ENCODE measurements at regions not wholly inside any gene's neighbourhood (a gene's known extent, or its start where the extent isn't known, plus 50 kb on each side); places are given as distances from the start of the nearest gene placed in this dataset.

- DNase-seq (ENCODE audit: low read depth in 6 of 9, low spot score in 9 of 9) = no peak
- no peak overlapping the region for H3K27ac ChIP-seq (ENCODE audit: low read depth in 1 of 2, low read length in 1 of 2)
These were observed 281.4 kb upstream of the EDA2R start for GRCh38 chrX:66920296-66920695.

GRCh38 chrX:66919280-66919832 is 280.5 kb upstream of the EDA2R start:
- Histone ChIP-seq H3K27me3 (ENCODE audit: control insufficient read depth in 2 of 2, insufficient read depth in 1 of 2, low read length in 1 of 2) (no peaks in the 10 kb centered on the region), H3K4me1 (ENCODE audit: control insufficient read depth in 2 of 2, insufficient read depth in 2 of 2, low read length in 2 of 2) (no peaks in the 10 kb centered on the region), H3K9me3 (ENCODE audit: control insufficient read depth in 2 of 2, insufficient read depth in 1 of 2, low read length in 1 of 2) (no peaks in the 10 kb centered on the region), H3K27ac (ENCODE audit: low read depth in 1 of 2, low read length in 1 of 2) (no peak overlapping the region), H3K4me3 (ENCODE audit: low read length in 2 of 2) (no peak overlapping the region), H3K36me3 (ENCODE audit: control insufficient read depth in 2 of 2, insufficient read depth in 2 of 2, low read length in 1 of 2) (no peaks in the 10 kb centered on the region)
- no peak for DNase-seq (ENCODE audit: low read depth in 6 of 9, low spot score in 9 of 9)
- WGBS = 95% methylated on average over 4 of the region's 4 CpGs

More at GRCh38 chrX:66920296-66920695, 281.4 kb upstream of the EDA2R start:
- 87% methylated on average over 1 of the region's 1 CpG for WGBS
- Histone ChIP-seq H3K27me3 (ENCODE audit: control insufficient read depth in 2 of 2, insufficient read depth in 1 of 2, low read length in 1 of 2) (no peaks in the 10 kb centered on the region), H3K4me1 (ENCODE audit: control insufficient read depth in 2 of 2, insufficient read depth in 2 of 2, low read length in 2 of 2) (no peaks in the 10 kb centered on the region), H3K36me3 (ENCODE audit: control insufficient read depth in 2 of 2, insufficient read depth in 2 of 2, low read length in 1 of 2) (no peaks in the 10 kb centered on the region), H3K9me3 (ENCODE audit: control insufficient read depth in 2 of 2, insufficient read depth in 1 of 2, low read length in 1 of 2) (no peaks in the 10 kb centered on the region), H3K4me3 (ENCODE audit: low read length in 2 of 2) (no peak overlapping the region)

DNA sequence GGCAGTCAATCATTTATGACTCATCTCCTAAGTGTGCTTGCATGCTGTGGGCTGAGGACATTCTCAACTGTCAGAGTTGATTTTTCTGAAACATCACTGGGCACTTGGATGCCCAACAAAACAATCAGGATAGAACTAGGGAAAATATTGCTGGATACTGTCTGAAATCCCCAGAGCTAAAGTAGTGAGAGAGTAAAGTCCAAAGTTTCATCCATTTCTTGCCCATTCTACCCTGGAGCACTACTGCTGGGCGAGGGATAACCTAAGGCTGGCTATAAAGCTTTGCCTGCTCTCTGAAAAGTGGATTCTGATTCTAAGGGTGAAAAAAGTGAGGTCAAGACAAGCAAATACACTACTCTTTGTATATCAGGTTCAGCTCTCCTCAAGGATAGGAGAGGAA is 279.6 kb upstream of the EDA2R start:
- no peak overlapping the region for H3K27ac ChIP-seq (ENCODE audit: low read depth in 1 of 2, low read length in 1 of 2)
- H3K9me3 ChIP-seq (ENCODE audit: control insufficient read depth in 2 of 2, insufficient read depth in 1 of 2, low read length in 1 of 2) = no peaks in the 10 kb centered on the region
- no peaks in the 10 kb centered on the region for H3K27me3 ChIP-seq (ENCODE audit: control insufficient read depth in 2 of 2, insufficient read depth in 1 of 2, low read length in 1 of 2)
- WGBS = 86% methylated on average over 1 of the region's 1 CpG
- H3K4me1 ChIP-seq (ENCODE audit: control insufficient read depth in 2 of 2, insufficient read depth in 2 of 2, low read length in 2 of 2) = no peaks in the 10 kb centered on the region
- H3K36me3 ChIP-seq (ENCODE audit: control insufficient read depth in 2 of 2, insufficient read depth in 2 of 2, low read length in 1 of 2) = no peaks in the 10 kb centered on the region
- H3K4me3 ChIP-seq (ENCODE audit: low read length in 2 of 2) = no peak overlapping the region
- no peak for DNase-seq (ENCODE audit: low read depth in 6 of 9, low spot score in 9 of 9)

GRCh38 chrX:66915893-66916292 is 277.0 kb upstream of the EDA2R start:
- H3K4me1 ChIP-seq (ENCODE audit: control insufficient read depth in 2 of 2, insufficient read depth in 2 of 2, low read length in 2 of 2) = no peaks in the 10 kb centered on the region
- 79% methylated on average over 2 of the region's 2 CpGs for WGBS
- no peak overlapping the region for H3K27ac ChIP-seq (ENCODE audit: low read depth in 1 of 2, low read length in 1 of 2)
- no peaks in the 10 kb centered on the region for H3K9me3 ChIP-seq (ENCODE audit: control insufficient read depth in 2 of 2, insufficient read depth in 1 of 2, low read length in 1 of 2)
- DNase-seq (ENCODE audit: low read depth in 6 of 9, low spot score in 9 of 9) = no peak
- H3K36me3 ChIP-seq (ENCODE audit: control insufficient read depth in 2 of 2, insufficient read depth in 2 of 2, low read length in 1 of 2) = no peaks in the 10 kb centered on the region
- H3K27me3 ChIP-seq (ENCODE audit: control insufficient read depth in 2 of 2, insufficient read depth in 1 of 2, low read length in 1 of 2) = no peaks in the 10 kb centered on the region
- H3K4me3 ChIP-seq (ENCODE audit: low read length in 2 of 2) = no peak overlapping the region

GRCh38 chrX:66914080-66914479 is 275.2 kb upstream of the EDA2R start:
- 31% methylated on average over 6 of the region's 6 CpGs for WGBS
- H3K9me3 ChIP-seq (ENCODE audit: control insufficient read depth in 2 of 2, insufficient read depth in 1 of 2, low read length in 1 of 2) = no peaks in the 10 kb centered on the region
- no peaks in the 10 kb centered on the region for H3K36me3 ChIP-seq (ENCODE audit: control insufficient read depth in 2 of 2, insufficient read depth in 2 of 2, low read length in 1 of 2)
- DNase-seq (ENCODE audit: low read depth in 6 of 9, low spot score in 9 of 9) = no peak
- no peaks in the 10 kb centered on the region for H3K4me1 ChIP-seq (ENCODE audit: control insufficient read depth in 2 of 2, insufficient read depth in 2 of 2, low read length in 2 of 2)
- no peaks in the 10 kb centered on the region for H3K27me3 ChIP-seq (ENCODE audit: control insufficient read depth in 2 of 2, insufficient read depth in 1 of 2, low read length in 1 of 2)
- H3K4me3 ChIP-seq (ENCODE audit: low read length in 2 of 2) = no peak overlapping the region
- H3K27ac ChIP-seq (ENCODE audit: low read depth in 1 of 2, low read length in 1 of 2) = no peak overlapping the region

DNA sequence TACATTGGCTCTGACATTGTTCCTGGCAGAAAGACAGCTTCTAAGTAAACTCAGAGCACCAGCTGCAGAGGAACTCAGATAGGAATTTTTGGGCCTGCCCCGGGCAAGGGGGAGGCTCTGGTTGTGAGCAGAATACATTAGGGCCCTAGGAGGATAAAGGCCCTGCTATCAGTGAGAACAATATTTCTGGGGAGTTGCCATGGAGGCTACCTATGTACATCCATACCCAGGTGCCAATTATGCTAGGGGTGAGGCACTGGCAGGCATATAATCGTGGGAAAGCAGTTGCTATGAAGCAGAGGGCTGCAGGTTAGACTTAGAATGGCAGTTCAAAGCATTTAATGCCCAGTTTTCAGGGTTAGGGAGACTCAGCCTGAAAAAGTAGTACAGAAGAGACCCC is 273.5 kb upstream of the EDA2R start:
- 60% methylated on average over 2 of the region's 2 CpGs for WGBS
- no peak overlapping the region for H3K4me3 ChIP-seq (ENCODE audit: low read length in 2 of 2)
- H3K4me1 ChIP-seq (ENCODE audit: control insufficient read depth in 2 of 2, insufficient read depth in 2 of 2, low read length in 2 of 2) = no peaks in the 10 kb centered on the region
- no peaks in the 10 kb centered on the region for H3K27me3 ChIP-seq (ENCODE audit: control insufficient read depth in 2 of 2, insufficient read depth in 1 of 2, low read length in 1 of 2)
- no peaks in the 10 kb centered on the region for H3K9me3 ChIP-seq (ENCODE audit: control insufficient read depth in 2 of 2, insufficient read depth in 1 of 2, low read length in 1 of 2)
- no peak overlapping the region for H3K27ac ChIP-seq (ENCODE audit: low read depth in 1 of 2, low read length in 1 of 2)
- no peak for DNase-seq (ENCODE audit: low read depth in 6 of 9, low spot score in 9 of 9)
- H3K36me3 ChIP-seq (ENCODE audit: control insufficient read depth in 2 of 2, insufficient read depth in 2 of 2, low read length in 1 of 2) = no peaks in the 10 kb centered on the region

DNA sequence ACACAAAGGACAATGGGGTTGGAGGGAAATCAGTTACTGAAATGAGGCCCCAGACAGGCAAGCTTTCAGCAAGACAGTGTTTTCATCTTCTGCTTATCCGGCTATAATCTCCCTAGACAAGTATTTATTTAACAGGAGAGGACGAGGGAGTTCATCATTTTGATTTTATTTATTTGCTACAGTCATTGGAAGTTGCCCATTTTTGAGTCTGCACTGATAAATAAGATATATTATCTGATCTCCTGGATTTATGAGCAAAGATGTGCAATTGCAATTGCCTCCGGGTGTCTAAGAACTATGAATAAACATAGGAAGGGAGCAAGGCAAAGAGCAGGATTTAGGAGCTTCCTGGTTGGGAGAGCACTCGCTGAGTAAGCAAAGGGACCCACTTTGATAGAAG is 263.2 kb upstream of the EDA2R start:
- H3K4me3 ChIP-seq (ENCODE audit: low read length in 2 of 2) = no peak overlapping the region
- H3K27ac ChIP-seq (ENCODE audit: low read depth in 1 of 2, low read length in 1 of 2) = no peak overlapping the region
- WGBS = 81% methylated on average over 4 of the region's 4 CpGs
- DNase-seq (ENCODE audit: low read depth in 6 of 9, low spot score in 9 of 9) = no peak
- H3K4me1 ChIP-seq (ENCODE audit: control insufficient read depth in 2 of 2, insufficient read depth in 2 of 2, low read length in 2 of 2) = no peaks in the 10 kb centered on the region
- no peaks in the 10 kb centered on the region for H3K9me3 ChIP-seq (ENCODE audit: control insufficient read depth in 2 of 2, insufficient read depth in 1 of 2, low read length in 1 of 2)
- H3K27me3 ChIP-seq (ENCODE audit: control insufficient read depth in 2 of 2, insufficient read depth in 1 of 2, low read length in 1 of 2) = no peaks in the 10 kb centered on the region
- H3K36me3 ChIP-seq (ENCODE audit: control insufficient read depth in 2 of 2, insufficient read depth in 2 of 2, low read length in 1 of 2) = no peaks in the 10 kb centered on the region

- no peaks in the 10 kb centered on the region for H3K9me3 ChIP-seq (ENCODE audit: control insufficient read depth in 2 of 2, insufficient read depth in 1 of 2, low read length in 1 of 2)
- H3K4me1 ChIP-seq (ENCODE audit: control insufficient read depth in 2 of 2, insufficient read depth in 2 of 2, low read length in 2 of 2) = no peaks in the 10 kb centered on the region
- no peak overlapping the region for H3K27ac ChIP-seq (ENCODE audit: low read depth in 1 of 2, low read length in 1 of 2)
- H3K36me3 ChIP-seq (ENCODE audit: control insufficient read depth in 2 of 2, insufficient read depth in 2 of 2, low read length in 1 of 2) = no peaks in the 10 kb centered on the region
- H3K27me3 ChIP-seq (ENCODE audit: control insufficient read depth in 2 of 2, insufficient read depth in 1 of 2, low read length in 1 of 2) = no peaks in the 10 kb centered on the region
- no peak for DNase-seq (ENCODE audit: low read depth in 6 of 9, low spot score in 9 of 9)
- no peak overlapping the region for H3K4me3 ChIP-seq (ENCODE audit: low read length in 2 of 2)
These were observed 262.0 kb upstream of the EDA2R start for GRCh38 chrX:66900886-66901285.

- no peak overlapping the region for H3K27ac ChIP-seq (ENCODE audit: low read depth in 1 of 2, low read length in 1 of 2)
- H3K36me3 ChIP-seq (ENCODE audit: control insufficient read depth in 2 of 2, insufficient read depth in 2 of 2, low read length in 1 of 2) = no peaks in the 10 kb centered on the region
- no peak overlapping the region for H3K4me3 ChIP-seq (ENCODE audit: low read length in 2 of 2)
- 97% methylated on average over 2 of the region's 2 CpGs for WGBS
- H3K9me3 ChIP-seq (ENCODE audit: control insufficient read depth in 2 of 2, insufficient read depth in 1 of 2, low read length in 1 of 2) = no peaks in the 10 kb centered on the region
- H3K27me3 ChIP-seq (ENCODE audit: control insufficient read depth in 2 of 2, insufficient read depth in 1 of 2, low read length in 1 of 2) = no peaks in the 10 kb centered on the region
- DNase-seq (ENCODE audit: low read depth in 6 of 9, low spot score in 9 of 9) = no peak
- H3K4me1 ChIP-seq (ENCODE audit: control insufficient read depth in 2 of 2, insufficient read depth in 2 of 2, low read length in 2 of 2) = no peaks in the 10 kb centered on the region
These were observed 253.1 kb upstream of the EDA2R start for GRCh38 chrX:66892004-66892403.

- no peak overlapping the region for H3K4me3 ChIP-seq (ENCODE audit: low read length in 2 of 2)
- no peak overlapping the region for H3K27ac ChIP-seq (ENCODE audit: low read depth in 1 of 2, low read length in 1 of 2)
- no peak for DNase-seq (ENCODE audit: low read depth in 6 of 9, low spot score in 9 of 9)
- H3K36me3 ChIP-seq (ENCODE audit: control insufficient read depth in 2 of 2, insufficient read depth in 2 of 2, low read length in 1 of 2) = no peaks in the 10 kb centered on the region
- no peaks in the 10 kb centered on the region for H3K27me3 ChIP-seq (ENCODE audit: control insufficient read depth in 2 of 2, insufficient read depth in 1 of 2, low read length in 1 of 2)
- WGBS = 99% methylated on average over 2 of the region's 2 CpGs
- no peaks in the 10 kb centered on the region for H3K9me3 ChIP-seq (ENCODE audit: control insufficient read depth in 2 of 2, insufficient read depth in 1 of 2, low read length in 1 of 2)
- H3K4me1 ChIP-seq (ENCODE audit: control insufficient read depth in 2 of 2, insufficient read depth in 2 of 2, low read length in 2 of 2) = no peaks in the 10 kb centered on the region
These were observed 250.5 kb upstream of the EDA2R start for GRCh38 chrX:66889418-66889817.
